Kidney (tissue), 13 donors: ENCODE measurements at regions not wholly inside any gene's neighbourhood (a gene's known extent, or its start where the extent isn't known, plus 50 kb on each side); places are given as distances from the start of the nearest gene placed in this dataset.

Experiments used
- DNase-seq, 5 donors: peaks; one replicate each; pipeline ENCODE4 v3.0.0-alpha.2; 2013 to 2020
- FAIRE-seq: peaks from 2 replicates; lab custom pipeline; 2012; peaks lifted over from hg19 to GRCh38; lab: Jason Lieb, UNC
- H3K27ac ChIP-seq, 2 donors: one replicate each; pipeline ENCODE4 v1.7.0; 2013; ENCODE audit warnings: low read depth in 2 of 2, low read length in 2 of 2, inconsistent platforms in 1 of 2
- H3K27me3 ChIP-seq: one replicate; pipeline ENCODE4 v1.7.1; 2013; ENCODE audit warnings: low read length, inconsistent platforms; ENCODE audit not compliant: control insufficient read depth, insufficient read depth
- H3K36me3 ChIP-seq, 3 donors: one replicate each; pipeline versions ENCODE4 v1.7.0 to v1.7.1; 2013; ENCODE audit warnings: low read length in 3 of 3, control low read depth in 1 of 3, inconsistent platforms in 1 of 3; ENCODE audit not compliant: insufficient read depth in 3 of 3, control insufficient read depth in 2 of 3
- H3K4me1 ChIP-seq, 3 donors: one replicate each; pipeline versions ENCODE4 v1.7.0 to v1.7.1; 2013; ENCODE audit warnings: low read length in 3 of 3, inconsistent platforms in 1 of 3, low read depth in 1 of 3; ENCODE audit not compliant: control insufficient read depth in 2 of 3, insufficient read depth in 2 of 3
- H3K4me3 ChIP-seq, 3 donors: one replicate each; pipeline versions ENCODE4 v1.7.0 to v1.8.1; 2013; ENCODE audit warnings: low read length in 3 of 3, control low read depth in 1 of 3, inconsistent platforms in 1 of 3
- H3K9ac ChIP-seq, 3 donors: one replicate each; pipeline versions ENCODE4 v1.7.0 to v1.7.1; 2013; ENCODE audit warnings: low read length in 3 of 3, control low read depth in 1 of 3, inconsistent platforms in 1 of 3
- H3K9me3 ChIP-seq, 3 donors: one replicate each; pipeline versions ENCODE4 v1.7.0 to v1.7.1; 2013; ENCODE audit warnings: low read length in 3 of 3, control low read depth in 1 of 3, inconsistent platforms in 1 of 3; ENCODE audit not compliant: control insufficient read depth in 2 of 3, insufficient read depth in 1 of 3
- CTCF ChIP-seq: IDR thresholded peaks from 3 replicates; pipeline ENCODE4 v1.5.1; 2012; ENCODE audit warnings: mild to moderate bottlenecking, moderate library complexity, borderline replicate concordance; ENCODE audit not compliant: insufficient read depth; ENCODE audit errors: extremely low read depth
- intact Hi-C: fragments of 100-400 bp; cut with DNase I; formaldehyde crosslinking; loops from one replicate; pipeline ENCODE4 v1.11.1; 2022
- donor health status: control.
- donor health status: control.
- donor health status: control.
- donor health status: control.
- donor health status: control.
- donor health status: DM: yes; HTN: yes; CAD: no.
- donor health status: Normal renal cell carcinoma (clear cell type).

GRCh38 chr7:125085084-125085483, 155.5 kb upstream of the POT1 start:
- Histone ChIP-seq H3K9ac (no peak overlapping the region), H3K27me3 (no peaks in the 10 kb centered on the region), H3K36me3 (no peaks in the 10 kb centered on the region), H3K4me3 (no peak overlapping the region), H3K27ac (no peak overlapping the region), H3K4me1 (no peaks in the 10 kb centered on the region), H3K9me3 (no peaks in the 10 kb centered on the region)
- intact Hi-C loops, result no loop called here
- FAIRE-seq (no peak), DNase-seq (no peak)
- no peak for TF ChIP-seq CTCF

- no peaks in the 10 kb centered on the region for H3K27me3 ChIP-seq
- no peaks in the 10 kb centered on the region for H3K9me3 ChIP-seq
- FAIRE-seq (no peak), DNase-seq (no peak)
- no peak overlapping the region for H3K9ac ChIP-seq
- H3K4me1 ChIP-seq, result no peaks in the 10 kb centered on the region
- H3K4me3 ChIP-seq, result no peak overlapping the region
- intact Hi-C loops, result no loop called here
- no peaks in the 10 kb centered on the region for H3K36me3 ChIP-seq
- TF ChIP-seq CTCF, result no peak
- no peak overlapping the region for H3K27ac ChIP-seq
Measured at GRCh38 chr7:125084196-125084595, 154.6 kb upstream of the POT1 start.

- intact Hi-C loops, result no loop called here
- FAIRE-seq (no peak), DNase-seq (no peak)
- Histone ChIP-seq H3K36me3 (no peaks in the 10 kb centered on the region), H3K9me3 (no peaks in the 10 kb centered on the region), H3K4me1 (no peaks in the 10 kb centered on the region), H3K9ac (no peak overlapping the region), H3K27me3 (no peaks in the 10 kb centered on the region), H3K27ac (no peak overlapping the region), H3K4me3 (no peak overlapping the region)
- TF ChIP-seq CTCF, result no peak
Measured at GRCh38 chr7:125074141-125074540, 144.5 kb upstream of the POT1 start.

GRCh38 chr7:125065546-125065945, 135.9 kb upstream of the POT1 start:
- FAIRE-seq, result no peak

More at GRCh38 chr7:125065546-125065945, 135.9 kb upstream of the POT1 start:
- no peaks in the 10 kb centered on the region for H3K27me3 ChIP-seq
- intact Hi-C loops, result no loop called here
- no peak for DNase-seq
- H3K36me3 ChIP-seq, result no peaks in the 10 kb centered on the region
- no peak overlapping the region for H3K27ac ChIP-seq
- no peaks in the 10 kb centered on the region for H3K9me3 ChIP-seq
- H3K4me3 ChIP-seq, result no peak overlapping the region
- H3K9ac ChIP-seq, result no peak overlapping the region
- H3K4me1 ChIP-seq, result no peaks in the 10 kb centered on the region
- no peak for TF ChIP-seq CTCF
